ENCODE measurements at regions not wholly inside any gene's neighbourhood (a gene's known extent, or its start where the extent isn't known, plus 50 kb on each side); places are given as distances from the start of the nearest gene placed in this dataset.
A peak's percentile ranks its signal among the peaks of the same experiment; 100 is the strongest.

- no peak overlapping the region for H3K4me3 ChIP-seq (replicated peaks; ENCODE audit: low read depth, low read length)
- DNase-seq (ENCODE audit: low read depth), result peak; percentile 2
- no peak for TF ChIP-seq CTCF (IDR thresholded peaks at IDR 0.05; ENCODE audit: low read length, missing control alignments)
These were observed 121.1 kb downstream of the FOXA2 start for GRCh38 chr20:22462975-22463914.

- no peak for DNase-seq (ENCODE audit: low read depth)
- H3K4me3 ChIP-seq (replicated peaks; ENCODE audit: low read depth, low read length), result no peak overlapping the region
- no peak for TF ChIP-seq CTCF (IDR thresholded peaks at IDR 0.05; ENCODE audit: low read length, missing control alignments)
These were observed 123.6 kb downstream of the FOXA2 start for GRCh38 chr20:22460803-22461202.

- TF ChIP-seq CTCF (IDR thresholded peaks at IDR 0.05; ENCODE audit: low read length, missing control alignments), result no peak
- DNase-seq (ENCODE audit: low read depth), result no peak
- no peak overlapping the region for H3K4me3 ChIP-seq (replicated peaks; ENCODE audit: low read depth, low read length)
These were observed 124.1 kb downstream of the FOXA2 start for GRCh38 chr20:22460231-22460630.

- no peak for DNase-seq (ENCODE audit: low read depth)
- H3K4me3 ChIP-seq (replicated peaks; ENCODE audit: low read depth, low read length), result no peak overlapping the region
- no peak for TF ChIP-seq CTCF (IDR thresholded peaks at IDR 0.05; ENCODE audit: low read length, missing control alignments)
These were observed 124.6 kb downstream of the FOXA2 start for GRCh38 chr20:22459754-22460153.

- no peak overlapping the region for H3K4me3 ChIP-seq (replicated peaks; ENCODE audit: low read depth, low read length)
- DNase-seq (ENCODE audit: low read depth), result no peak
- no peak for TF ChIP-seq CTCF (IDR thresholded peaks at IDR 0.05; ENCODE audit: low read length, missing control alignments)
These were observed 128.3 kb downstream of the FOXA2 start for GRCh38 chr20:22456109-22456508.

GRCh38 chr20:22455259-22455658 is 129.1 kb downstream of the FOXA2 start:
- H3K4me3 ChIP-seq (replicated peaks; ENCODE audit: low read depth, low read length), result no peak overlapping the region
- no peak for DNase-seq (ENCODE audit: low read depth)
- no peak for TF ChIP-seq CTCF (IDR thresholded peaks at IDR 0.05; ENCODE audit: low read length, missing control alignments)

Data from fibroblast of pulmonary artery (primary cell).